ENCODE measurements at regions not wholly inside any gene's neighbourhood (a gene's known extent, or its start where the extent isn't known, plus 50 kb on each side); places are given as distances from the start of the nearest gene placed in this dataset.

- TF ChIP-seq IRF9 (tag; IDR thresholded peaks at IDR 0.05) (no peak), ZNF165 (CRISPR knock-in tag; IDR thresholded peaks at IDR 0.05; ENCODE audit: borderline replicate concordance) (no peak), BHLHE40 (IDR thresholded peaks at IDR 0.05; ENCODE audit: low read length) (no peak), DEAF1 (CRISPR knock-in tag; IDR thresholded peaks at IDR 0.05) (no peak), ZNF696 (CRISPR knock-in tag; conservative IDR thresholded peaks at IDR 0.05) (no peak)
Measured at GRCh38 chr12:131547555-131547954, 163.3 kb upstream of the SFSWAP start (continued).

GRCh38 chr12:131550121-131550520 is 160.8 kb upstream of the SFSWAP start:
- FAIRE-seq (no peak), ATAC-seq (no peak), DNase-seq (ENCODE audit: extremely low read depth in 1 of 4, low spot score in 3 of 4) (no peak)
- peaks cover 3 to 28% of the 10 kb centered on the region in 2 experiments for H3K27me3 ChIP-seq (ENCODE audit: control insufficient read depth in 2 of 2, insufficient read depth in 2 of 2, low read length in 2 of 2)
- H3K9me1 ChIP-seq (ENCODE audit: control insufficient read depth, insufficient read depth, low read length) = no peaks in the 10 kb centered on the region
- WGBS (ENCODE audit: insufficient coverage, low coverage, missing lambda C conversion rate) = 1% methylated on average over 5 of the region's 5 CpGs
- H3K27ac ChIP-seq (ENCODE audit: extremely low read depth, low read depth, low read length) = no peak overlapping the region
- in situ Hi-C loops (cut with MboI) (no loop called here), intact Hi-C loops (cut with micrococcal nuclease) (no loop called here)
- H4K20me1 ChIP-seq (replicated peaks; ENCODE audit: control insufficient read depth, insufficient read depth, low read length) = no peaks in the 10 kb centered on the region
- H2AFZ ChIP-seq (ENCODE audit: low read depth, low read length) = no peak overlapping the region
- no peaks in the 10 kb centered on the region for H3K9me3 ChIP-seq (replicated peaks; ENCODE audit: control insufficient read depth, insufficient read depth, low read depth, low read length)
- H3K9ac ChIP-seq (ENCODE audit: insufficient read depth in 1 of 2, low read depth in 2 of 2, low read length in 2 of 2) = no peak overlapping the region
- no peak overlapping the region for H3K4me2 ChIP-seq (ENCODE audit: insufficient read depth, low read length)
- H3K79me2 ChIP-seq (ENCODE audit: control insufficient read depth, insufficient read depth, low read length) = no peaks in the 10 kb centered on the region
- no peaks in the 10 kb centered on the region for H3K36me3 ChIP-seq (ENCODE audit: control insufficient read depth, insufficient read depth, low read length)
- H3K4me3 ChIP-seq = no peak overlapping the region
- POLR2A ChIA-PET = no interaction called here
- BruUV-seq (replicated peaks) = no TSS peak
- CTCF ChIA-PET (ENCODE audit: low intra/inter-chr PET ratio) = no interaction called here
- peaks cover 0 to 2% of the 10 kb centered on the region in 2 experiments; a peak in 2 of 5 replicates for H3K4me1 ChIP-seq (replicated peaks in 1 of 2; ENCODE audit: control insufficient read depth in 2 of 2, insufficient read depth in 2 of 2, low read length in 2 of 2)
- TF ChIP-seq PHTF2 (CRISPR knock-in tag; IDR thresholded peaks at IDR 0.05) = no peak
- no peak for TF ChIP-seq ZNF184 (CRISPR knock-in tag; IDR thresholded peaks at IDR 0.05)
- TF ChIP-seq HIVEP1 (CRISPR knock-in tag; IDR thresholded peaks at IDR 0.05) = no peak
- no peak for TF ChIP-seq CEBPG (CRISPR knock-in tag; IDR thresholded peaks at IDR 0.05)
- no peak for TF ChIP-seq CEBPG (tag; conservative IDR thresholded peaks at IDR 0.05 in 1 of 2, IDR thresholded peaks at IDR 0.05 in 1 of 2)
- no peak for TF ChIP-seq TSC22D4 (tag; IDR thresholded peaks at IDR 0.05)
- TF ChIP-seq MAFK (IDR thresholded peaks at IDR 0.05; ENCODE audit: low read length) = no peak
- no peak for TF ChIP-seq CCAR2 (IDR thresholded peaks at IDR 0.05; ENCODE audit: low read depth, low read length)
- no peak for TF ChIP-seq SOX6 (IDR thresholded peaks at IDR 0.05)
- no peak for TF ChIP-seq MED1 (CRISPR knock-in tag; IDR thresholded peaks at IDR 0.05; ENCODE audit: borderline replicate concordance)
- TF ChIP-seq, protein P1, sequence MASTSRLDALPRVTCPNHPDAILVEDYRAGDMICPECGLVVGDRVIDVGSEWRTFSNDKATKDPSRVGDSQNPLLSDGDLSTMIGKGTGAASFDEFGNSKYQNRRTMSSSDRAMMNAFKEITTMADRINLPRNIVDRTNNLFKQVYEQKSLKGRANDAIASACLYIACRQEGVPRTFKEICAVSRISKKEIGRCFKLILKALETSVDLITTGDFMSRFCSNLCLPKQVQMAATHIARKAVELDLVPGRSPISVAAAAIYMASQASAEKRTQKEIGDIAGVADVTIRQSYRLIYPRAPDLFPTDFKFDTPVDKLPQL (IDR thresholded peaks at IDR 0.05; ENCODE audit: extremely low read depth, insufficient read length) = no peak
- TF ChIP-seq TEAD2 (tag; IDR thresholded peaks at IDR 0.05) = no peak
- no peak for TF ChIP-seq CSDE1 (IDR thresholded peaks at IDR 0.05)
